GM18858 (cell line): ENCODE measurements at regions not wholly inside any gene's neighbourhood (a gene's known extent, or its start where the extent isn't known, plus 50 kb on each side); places are given as distances from the start of the nearest gene placed in this dataset.
"Not testable (repeated sequence)": the region's sequence is repeated elsewhere in the genome, so short reads cannot be mapped to it uniquely, and the experiment has no call there.

Source experiments
- ATAC-seq: cut with Tn5 transposase; IDR thresholded peaks from one replicate; pipeline ENCODE4 v1.9.1; 2021; ENCODE audit not compliant: unreplicated experiment

DNA sequence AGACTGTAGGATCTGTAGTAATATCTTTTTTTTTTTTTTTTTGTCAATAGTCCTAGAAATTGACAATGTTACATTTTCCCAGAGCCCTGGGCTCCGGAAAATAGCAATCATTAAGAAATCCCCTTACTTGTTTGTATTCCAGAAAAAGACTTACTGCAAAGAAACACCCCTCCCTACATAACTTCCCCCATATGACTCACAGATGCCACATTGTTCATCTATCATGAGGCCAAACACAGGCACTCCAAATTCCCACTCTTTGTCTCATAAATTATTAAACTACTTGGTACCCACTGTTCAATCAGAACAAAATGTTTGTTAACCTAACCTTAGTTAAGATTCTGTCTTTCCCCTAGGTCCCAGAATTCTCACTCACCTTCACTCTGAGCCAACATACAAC, 53.5 kb downstream of the TEX51 start:
- no peak for ATAC-seq

DNA sequence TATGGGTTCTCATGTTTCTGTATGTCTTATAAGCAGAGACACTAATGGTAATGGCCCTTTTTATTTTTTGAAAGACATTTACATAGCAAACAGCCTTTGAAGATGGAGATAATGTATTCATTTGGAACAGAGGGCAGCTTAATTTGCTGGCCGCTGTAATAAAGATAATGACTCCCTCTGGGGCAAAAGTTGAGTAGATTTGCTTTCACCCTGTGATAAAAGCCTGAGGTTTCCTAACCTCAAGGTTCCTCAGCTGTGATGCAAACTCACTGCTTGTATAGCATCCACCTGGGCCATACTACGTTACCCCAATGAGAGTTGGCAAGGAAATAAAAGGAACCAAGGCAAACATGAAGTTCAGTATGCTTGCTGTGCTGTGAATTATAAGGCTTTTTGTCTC, 54.8 kb downstream of the TEX51 start:
- no peak for ATAC-seq

GRCh38 chr2:126954831-126955230, 56.1 kb downstream of the TEX51 start:
- no peak for ATAC-seq

GRCh38 chr2:126956773-126957172, 58.1 kb downstream of the TEX51 start:
- ATAC-seq, result not testable (repeated sequence)

DNA sequence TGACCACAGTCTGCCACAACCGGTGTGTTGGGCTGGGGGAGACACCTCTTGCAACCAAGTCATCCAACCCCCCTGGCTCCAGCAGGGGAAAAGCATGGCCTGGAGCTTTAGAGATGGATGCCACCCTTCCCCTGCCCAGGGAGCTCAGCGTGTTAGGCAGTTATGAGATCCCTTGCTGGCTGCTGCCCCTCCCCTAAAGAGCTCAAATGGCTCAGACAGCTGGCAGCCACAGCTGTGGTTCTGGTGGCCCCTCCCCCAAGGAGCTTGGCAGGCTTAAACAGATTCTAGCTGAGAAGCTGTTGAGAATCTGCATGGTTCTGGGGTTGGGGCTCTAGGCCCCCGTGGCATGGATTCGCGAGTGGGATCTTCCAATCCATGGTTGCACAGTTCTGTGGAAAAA, 64.7 kb downstream of the TEX51 start:
- no peak for ATAC-seq

DNA sequence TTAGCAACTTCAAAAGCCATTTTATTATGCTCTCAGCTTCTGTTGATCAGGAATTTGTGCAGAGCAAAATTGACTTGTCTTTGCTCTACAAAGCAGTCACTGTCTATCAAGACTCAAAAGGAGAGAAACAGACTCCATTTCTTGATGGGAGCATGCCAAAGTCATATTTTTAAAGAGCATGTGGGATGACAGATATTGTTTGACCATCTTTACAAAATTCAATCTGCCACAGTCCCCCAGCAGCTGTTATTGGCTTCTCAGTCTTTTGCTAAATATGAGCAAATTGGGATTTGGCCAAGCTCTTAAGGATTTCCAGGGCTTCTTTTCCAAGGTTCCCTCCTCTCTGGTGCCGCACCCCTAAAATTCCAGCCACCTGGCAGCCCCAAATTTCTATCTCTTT, 67.9 kb downstream of the TEX51 start:
- no peak for ATAC-seq

DNA sequence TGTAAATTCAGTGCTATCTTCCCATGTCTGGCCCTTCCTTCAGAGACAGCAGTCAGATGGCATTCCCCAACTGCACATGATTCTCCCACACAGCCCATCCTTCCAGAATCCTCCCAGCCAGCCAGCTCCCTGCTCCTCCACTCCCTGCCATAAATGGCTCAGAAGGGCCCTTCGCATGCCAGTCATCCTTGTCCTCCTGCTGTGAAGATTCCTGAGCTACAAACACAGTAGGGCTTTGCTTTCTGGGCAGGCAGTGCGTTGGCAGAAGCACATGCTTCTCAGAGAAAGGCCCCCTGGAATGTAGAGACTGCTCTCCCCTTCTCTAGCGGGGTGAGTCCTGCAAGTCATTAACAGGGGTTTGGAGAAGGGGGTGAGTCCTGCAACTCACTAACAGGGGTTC, 71.9 kb downstream of the TEX51 start:
- no peak for ATAC-seq

DNA sequence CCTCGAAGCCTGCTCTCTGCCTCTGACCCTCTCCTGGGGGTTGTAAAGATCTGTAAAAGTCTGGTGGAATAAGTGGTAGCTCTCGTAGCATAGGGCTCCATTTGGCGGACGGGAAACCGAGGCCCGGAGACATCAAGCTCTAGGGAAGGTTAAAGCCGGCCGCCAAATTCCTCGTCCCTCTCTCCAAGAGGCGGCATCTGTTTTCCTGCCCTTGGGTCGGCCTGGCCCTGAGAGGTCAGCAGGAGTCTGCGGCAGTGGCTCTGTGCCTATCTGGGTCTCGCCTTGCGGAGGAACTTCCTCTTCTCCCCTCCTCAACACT, 72.4 kb downstream of the TEX51 start:
- ATAC-seq, result no peak

GRCh38 chr2:126971481-126972278, 73.0 kb downstream of the TEX51 start:
- peak; percentile 96 for ATAC-seq

DNA sequence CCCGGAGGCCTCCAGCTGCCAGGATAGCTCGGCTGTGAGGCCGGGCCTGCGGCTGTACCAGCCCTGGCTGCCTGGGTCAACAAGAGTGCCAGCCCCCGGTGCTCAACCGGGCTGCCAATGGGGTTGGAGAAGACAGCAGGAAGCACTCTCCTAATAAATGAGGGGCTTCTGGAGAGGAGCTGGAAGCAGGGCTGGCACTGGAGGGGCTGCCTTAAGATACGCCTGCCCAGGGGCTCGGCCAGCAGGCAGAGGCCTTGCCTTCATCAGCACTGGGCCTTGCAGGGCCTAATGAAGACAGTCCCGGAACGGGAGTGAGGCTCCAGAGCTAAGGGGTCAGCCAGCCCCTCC, 73.6 kb downstream of the TEX51 start:
- no peak for ATAC-seq

DNA sequence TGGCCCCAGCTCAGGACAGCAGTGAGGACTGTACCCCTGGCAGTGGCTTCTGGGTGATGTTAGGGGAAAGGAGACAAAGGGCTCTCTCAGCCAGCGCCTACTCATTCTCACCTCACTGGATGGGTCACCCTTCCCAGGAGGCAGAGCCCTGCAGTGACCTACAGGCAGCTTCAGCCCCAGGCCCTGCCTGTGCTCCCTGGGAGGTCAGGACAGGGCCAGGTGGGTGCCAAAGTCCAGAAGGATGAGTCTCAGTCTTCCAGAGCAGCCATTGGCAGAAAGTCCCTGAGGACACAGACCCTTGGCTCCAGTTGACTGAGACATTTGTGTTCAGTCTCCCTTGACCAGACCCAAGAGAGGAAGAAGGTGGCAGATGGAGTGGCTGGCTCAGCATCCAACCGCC, 75.1 kb downstream of the TEX51 start:
- no peak for ATAC-seq

DNA sequence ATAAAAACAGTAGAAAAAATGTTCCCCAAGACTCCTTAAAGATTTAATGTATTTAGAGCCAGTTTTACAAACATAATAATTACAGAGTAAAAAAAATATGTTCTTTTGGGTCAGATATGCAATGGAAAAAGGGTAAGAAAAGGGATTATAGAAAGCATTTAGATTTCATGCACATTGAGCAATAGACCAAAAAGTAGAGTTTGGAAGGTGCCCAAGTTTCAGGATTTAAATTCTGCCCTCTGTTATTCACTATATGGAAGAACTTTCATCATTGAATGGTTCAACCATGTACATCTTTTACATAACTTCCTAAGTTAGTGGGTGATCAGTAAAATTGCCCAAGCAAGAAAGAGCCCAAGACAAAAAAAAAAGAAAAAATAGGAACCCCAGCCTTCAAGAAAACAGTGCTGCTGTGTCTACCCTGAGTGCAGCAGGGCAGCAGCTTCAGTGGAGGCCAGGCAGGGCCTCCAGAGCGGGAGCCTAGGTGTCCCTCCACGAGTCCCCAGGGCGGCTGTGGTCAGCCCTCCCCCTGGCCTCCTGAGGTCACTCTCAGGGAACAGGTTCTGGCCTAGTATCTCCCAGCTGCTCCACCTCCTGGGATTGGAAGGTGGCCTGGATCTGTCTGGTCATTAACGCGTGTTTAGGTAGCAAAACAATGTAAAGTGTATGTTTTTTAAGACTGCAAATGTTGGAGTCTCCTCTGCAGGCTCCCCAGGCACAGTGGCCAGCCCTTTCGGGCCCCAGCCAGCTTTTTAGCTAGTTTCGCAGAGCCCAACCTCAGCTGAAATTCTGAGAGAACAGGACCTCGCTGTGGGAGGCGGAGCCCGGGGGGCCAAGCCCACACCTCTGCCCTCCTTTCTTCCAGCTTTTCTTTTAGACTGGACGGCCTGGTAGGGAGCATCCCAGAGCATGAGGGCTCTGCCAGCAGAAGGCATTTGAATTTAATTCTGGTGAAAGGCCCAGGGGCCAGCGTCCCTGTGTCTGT, 77.3 kb downstream of the TEX51 start:
- no peak for ATAC-seq

GRCh38 chr2:126976721-126977328, 78.1 kb downstream of the TEX51 start:
- no peak for ATAC-seq

DNA sequence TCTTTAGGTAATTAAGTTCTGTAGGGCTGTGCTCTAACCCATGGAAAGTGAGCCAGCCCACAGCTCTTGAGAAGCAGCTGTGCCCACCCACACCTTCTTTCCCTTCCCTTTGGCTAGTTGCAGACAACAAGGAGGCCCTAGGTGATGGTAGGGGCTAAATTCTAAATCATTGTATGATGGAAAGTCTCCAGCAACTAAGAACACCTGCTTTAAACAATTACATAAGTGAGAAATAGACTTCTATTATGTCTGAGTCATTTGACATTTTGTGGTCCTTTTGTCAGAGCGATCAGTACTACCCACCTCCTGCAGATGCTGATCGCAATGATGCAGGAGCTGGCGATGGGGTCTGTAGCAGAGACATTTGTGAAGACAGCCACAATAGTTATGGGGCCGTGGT, 79.6 kb downstream of the TEX51 start:
- no peak for ATAC-seq

- ATAC-seq, result no peak
These were observed 80.6 kb downstream of the TEX51 start for GRCh38 chr2:126979039-126980003.

DNA sequence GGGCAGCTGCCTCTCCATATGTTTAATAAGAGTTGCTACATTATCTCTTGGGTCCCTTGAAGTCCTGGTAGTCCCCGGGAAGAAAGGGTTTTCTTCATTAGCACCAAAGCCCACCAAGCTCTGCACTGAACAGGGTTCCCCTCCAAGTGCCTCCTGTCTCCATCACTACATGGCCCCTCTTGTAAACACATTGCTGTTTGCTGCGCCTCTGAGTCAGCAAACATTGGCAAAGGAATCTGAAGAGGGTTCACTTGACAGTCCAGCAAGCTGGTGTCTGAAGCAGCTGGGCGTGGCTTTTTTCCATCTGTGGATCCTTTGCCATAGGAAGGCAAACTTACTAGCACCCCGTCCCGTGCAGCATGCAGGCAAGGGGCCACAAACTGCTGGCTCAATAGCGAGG, 82.8 kb downstream of the TEX51 start:
- no peak for ATAC-seq

- ATAC-seq, result no peak
These were observed 84.2 kb downstream of the TEX51 start for GRCh38 chr2:126982935-126983334.

DNA sequence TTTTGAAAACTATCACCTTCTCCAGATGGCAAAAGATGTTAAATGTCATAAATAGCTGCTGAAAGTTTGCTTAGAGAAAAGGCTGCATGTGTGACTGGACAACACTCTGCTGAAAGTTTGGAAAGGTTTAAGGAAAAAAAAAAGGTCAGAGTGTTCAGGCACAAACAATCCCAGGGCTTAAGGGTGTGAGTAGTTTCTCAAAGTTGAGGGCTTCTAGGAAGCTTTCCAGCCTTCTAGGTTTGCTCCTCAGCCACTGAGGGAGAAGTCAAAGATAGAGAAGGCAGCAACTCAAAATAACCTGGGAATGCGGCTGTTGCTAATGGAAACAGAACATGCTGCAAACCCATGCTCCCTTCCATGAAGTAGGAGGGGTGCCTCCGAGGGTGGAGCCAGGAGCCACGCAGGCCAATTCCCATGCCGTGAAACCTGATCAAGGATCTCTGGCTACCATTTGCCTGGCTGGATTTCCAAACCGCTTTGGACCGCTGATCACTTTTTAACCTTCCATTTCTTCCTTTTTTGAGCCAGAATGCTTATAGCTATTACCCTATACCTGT, 88.0 kb downstream of the TEX51 start:
- no peak for ATAC-seq

GRCh38 chr2:126988482-126988881, 89.8 kb downstream of the TEX51 start:
- no peak for ATAC-seq

GRCh38 chr2:126989064-126989463, 90.4 kb downstream of the TEX51 start:
- not testable (repeated sequence) for ATAC-seq
